HG03520 (cell line): ENCODE measurements at regions not wholly inside any gene's neighbourhood (a gene's known extent, or its start where the extent isn't known, plus 50 kb on each side); places are given as distances from the start of the nearest gene placed in this dataset.

Experiments used
- ATAC-seq: cut with Tn5 transposase; IDR thresholded peaks from one replicate; pipeline ENCODE4 v1.9.1; 2021; ENCODE audit warnings: mild to moderate bottlenecking, moderate library complexity; ENCODE audit not compliant: unreplicated experiment

- no peak for ATAC-seq
Measured at GRCh38 chr16:26189536-26189935, 497.8 kb downstream of the HS3ST4 start.

DNA sequence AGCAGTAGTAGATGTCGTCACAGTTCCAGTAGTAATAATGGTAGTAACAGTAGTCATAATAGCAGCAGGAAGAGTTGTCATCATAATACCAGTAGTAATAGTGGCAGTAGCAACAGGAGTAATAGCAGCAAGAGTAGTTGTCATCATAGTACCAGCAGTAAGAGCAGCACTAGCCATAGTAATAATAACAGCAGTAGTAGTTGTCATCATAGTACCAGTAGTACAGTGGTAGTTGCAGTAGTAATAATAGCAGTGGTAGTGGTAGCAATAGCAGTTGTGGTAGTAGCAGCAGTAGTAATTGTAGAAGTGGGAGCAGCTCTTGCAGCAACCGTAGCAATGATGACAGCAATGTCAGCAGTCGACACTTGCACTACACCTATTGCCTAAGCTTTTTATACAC is 502.8 kb downstream of the HS3ST4 start:
- no peak for ATAC-seq

DNA sequence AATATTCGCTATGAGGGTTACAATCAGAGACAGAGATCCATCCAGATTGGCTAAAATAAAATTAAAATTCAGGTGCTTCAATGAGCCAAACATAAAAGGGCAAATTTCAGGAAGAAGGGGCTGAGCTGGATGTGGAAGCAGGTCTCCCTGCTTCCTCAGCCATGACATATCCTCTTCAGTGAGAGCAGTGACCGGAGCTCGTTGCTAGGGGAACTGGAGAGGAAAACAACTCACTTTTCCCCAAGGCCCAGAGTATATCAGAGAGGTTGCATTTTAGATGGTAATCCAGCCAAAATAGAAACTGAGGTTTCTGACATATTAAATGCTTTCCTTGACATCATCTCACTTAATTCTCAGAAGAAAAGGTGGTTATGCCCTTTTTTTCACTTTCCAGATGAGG is 503.5 kb downstream of the HS3ST4 start:
- ATAC-seq, result no peak

DNA sequence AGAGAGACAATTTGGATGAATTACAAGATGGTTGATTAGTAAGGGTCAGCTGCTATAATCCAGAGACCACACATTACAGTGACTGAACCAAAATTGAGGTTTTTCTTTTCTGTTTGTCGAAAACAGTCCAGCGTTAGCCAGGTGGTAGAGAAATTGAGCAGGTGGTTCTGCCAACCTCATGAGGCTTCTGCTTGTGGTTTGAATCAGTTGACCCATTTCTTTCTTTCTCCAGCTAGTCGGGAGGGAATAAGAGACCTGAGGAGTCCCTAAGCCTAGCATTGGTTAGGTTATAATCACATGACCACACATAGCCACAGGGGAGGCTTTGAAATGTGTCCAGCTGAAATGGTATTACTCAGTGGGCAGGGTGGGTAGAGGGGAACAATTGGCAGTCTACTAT is 504.6 kb downstream of the HS3ST4 start:
- no peak for ATAC-seq

DNA sequence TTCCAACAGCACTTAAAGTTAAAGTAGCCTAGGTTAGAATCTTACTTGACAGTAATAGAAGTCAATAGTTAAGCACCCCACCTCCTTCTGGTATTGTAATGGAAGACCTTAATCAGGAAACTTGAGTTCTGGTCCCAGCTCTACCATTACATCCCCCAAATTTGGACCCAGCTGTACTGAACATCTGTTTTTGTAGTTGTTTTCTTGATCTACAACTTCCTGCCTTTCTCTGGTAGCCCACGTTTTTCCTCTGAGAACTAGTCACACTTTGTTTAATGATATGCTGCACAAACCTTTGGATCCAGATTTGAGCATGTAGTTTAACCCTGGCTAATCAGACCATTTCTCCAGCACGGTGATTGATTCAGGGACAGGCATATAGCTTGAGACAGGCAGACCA is 505.0 kb downstream of the HS3ST4 start:
- ATAC-seq, result no peak

DNA sequence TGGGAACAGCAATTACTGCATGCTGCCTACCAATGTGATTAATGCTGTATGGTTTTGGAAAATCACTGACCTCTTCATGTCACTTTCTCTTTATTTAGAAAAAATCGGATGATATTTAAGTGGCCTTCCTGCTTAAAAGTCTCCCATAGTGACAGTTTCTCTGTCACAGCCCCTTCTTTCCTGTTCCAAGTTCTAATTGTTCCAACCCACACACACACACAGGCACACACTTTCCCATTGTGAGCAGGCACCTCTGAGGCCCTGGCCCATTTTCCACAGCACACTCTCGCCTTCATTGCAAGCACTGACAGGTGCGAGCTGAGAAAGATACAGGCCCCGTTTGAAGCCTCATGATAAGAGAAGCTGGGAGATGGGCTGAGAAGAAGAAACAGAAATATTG is 505.9 kb downstream of the HS3ST4 start:
- no peak for ATAC-seq

DNA sequence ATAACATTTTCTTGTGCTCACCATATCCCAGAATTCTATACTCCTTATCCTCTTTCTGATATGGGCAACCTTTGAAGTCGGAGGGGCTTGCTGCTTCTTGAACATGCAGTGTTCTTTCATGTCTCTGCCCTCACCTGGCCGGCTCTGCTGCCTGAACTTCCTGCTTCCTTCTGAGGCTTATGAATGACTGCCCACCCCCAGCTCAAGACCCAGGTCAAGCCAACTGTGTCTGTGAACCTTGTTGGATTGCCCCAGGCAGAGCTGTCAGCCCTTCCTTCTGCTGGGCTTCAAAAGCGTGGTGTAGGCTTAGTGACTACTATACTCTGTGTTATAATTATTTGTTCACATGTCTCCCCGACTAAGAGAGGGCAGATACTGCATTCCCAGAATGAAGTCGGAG is 506.5 kb downstream of the HS3ST4 start:
- no peak for ATAC-seq

- ATAC-seq, result no peak
Measured at GRCh38 chr16:26204138-26204537, 512.4 kb downstream of the HS3ST4 start.

GRCh38 chr16:26211542-26211941 is 519.8 kb downstream of the HS3ST4 start:
- no peak for ATAC-seq

DNA sequence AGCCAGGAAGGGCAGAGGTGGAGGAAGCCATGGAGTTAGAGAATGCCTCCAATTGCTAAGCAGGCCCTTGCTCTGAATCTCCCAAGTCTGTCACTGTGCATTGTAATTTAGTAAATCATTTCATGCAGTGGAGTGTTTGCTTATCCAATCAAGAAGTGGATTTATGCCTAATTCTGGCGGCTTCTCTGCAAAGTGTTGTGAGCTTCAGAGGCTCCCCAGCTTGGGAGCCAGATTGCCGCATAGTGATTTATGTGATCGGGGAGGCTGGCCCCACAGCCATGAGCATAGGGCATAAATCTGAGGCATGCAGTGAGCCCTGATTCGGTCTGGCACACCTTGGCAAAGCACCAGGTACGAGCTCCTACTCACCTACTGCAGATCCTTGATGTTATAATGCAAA is 520.8 kb downstream of the HS3ST4 start:
- ATAC-seq, result no peak

DNA sequence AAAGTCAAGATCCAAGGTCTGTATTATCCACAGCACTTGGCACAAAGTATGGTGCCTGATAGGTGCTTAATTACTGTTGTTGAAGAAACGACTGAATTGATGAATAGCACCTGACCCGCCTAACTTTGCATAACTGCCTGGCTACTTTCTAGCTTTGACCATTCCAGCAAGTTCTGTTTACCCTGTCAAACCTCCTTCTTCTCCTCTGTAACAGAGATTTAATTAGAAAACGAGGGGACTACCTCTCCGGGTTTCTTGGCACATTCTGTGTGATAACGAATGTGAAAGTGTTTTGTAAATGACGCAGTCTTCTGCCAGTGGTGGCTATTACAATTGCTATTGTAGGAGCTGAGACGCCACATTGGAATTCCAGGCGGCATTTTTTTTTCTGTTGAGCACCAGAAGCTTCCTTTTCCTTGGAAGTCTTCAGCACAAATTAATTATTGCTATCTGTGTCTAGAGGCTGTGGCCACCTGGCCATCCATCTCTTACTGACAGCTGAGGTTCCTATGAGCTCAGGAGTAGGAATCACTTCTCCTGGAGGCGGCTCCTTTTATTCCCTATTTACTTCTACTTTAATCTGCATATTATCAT is 522.9 kb downstream of the HS3ST4 start:
- ATAC-seq, result no peak

- no peak for ATAC-seq
Measured at GRCh38 chr16:26220894-26221293, 529.1 kb downstream of the HS3ST4 start.

- ATAC-seq, result no peak
Measured at GRCh38 chr16:26231647-26232046, 539.9 kb downstream of the HS3ST4 start.

- no peak for ATAC-seq
Measured at GRCh38 chr16:26240807-26241206, 549.0 kb downstream of the HS3ST4 start.

DNA sequence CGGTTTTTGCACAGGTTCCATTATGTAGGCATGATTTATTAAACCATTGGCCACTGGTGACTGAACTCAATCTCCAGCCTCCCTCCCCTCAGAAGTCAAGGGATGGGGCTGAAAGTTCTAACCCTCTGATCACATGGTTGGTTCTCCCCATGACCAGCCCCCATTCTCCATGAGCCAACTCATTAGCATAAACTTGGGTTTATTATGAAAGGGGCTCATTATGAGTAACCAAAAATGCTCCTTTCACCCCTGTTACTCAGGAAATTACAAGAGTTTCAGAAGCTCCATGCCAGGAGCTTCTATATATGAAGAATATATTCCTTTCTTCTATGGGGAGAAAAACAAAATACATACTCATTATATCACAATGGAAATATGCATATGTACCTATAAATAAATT is 555.3 kb downstream of the HS3ST4 start:
- ATAC-seq, result no peak

DNA sequence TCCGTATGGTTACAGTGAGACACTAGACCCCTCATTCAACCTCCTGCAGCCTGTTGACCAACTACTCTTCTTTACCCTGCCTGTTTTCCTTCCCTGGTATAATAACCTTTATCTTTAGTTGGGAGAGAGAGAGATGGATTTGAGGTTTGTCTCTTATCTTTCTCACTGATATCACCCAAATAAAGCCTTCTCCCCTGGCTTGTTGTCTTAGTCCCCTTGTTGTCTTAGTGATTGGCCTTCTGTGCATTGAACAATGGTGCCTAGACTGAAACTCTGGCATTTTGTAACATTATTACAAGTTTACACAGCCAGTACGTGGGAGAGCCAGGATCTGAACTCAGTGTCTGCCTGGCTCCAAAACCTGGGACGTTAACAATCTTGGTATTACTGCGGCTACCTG is 560.8 kb downstream of the HS3ST4 start:
- no peak for ATAC-seq

DNA sequence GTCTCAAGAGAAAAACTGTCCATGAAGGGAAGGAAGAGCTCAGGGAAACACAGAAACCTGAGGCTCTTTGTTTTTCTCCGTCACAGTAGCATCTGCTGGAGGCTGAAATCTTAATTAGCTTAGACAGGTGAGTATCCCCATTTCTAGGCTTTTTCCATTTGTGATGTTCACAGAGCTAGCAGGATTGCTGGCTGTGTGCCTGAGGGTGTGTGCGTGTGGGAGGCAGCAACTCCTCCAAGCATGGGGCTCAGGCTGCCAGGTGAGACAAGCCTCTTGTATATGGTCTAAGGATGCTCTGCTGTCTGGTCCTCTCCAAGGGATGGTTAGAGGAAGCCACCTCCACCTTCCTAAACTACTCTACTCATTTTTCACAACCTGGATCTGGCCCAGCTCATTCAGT is 569.9 kb downstream of the HS3ST4 start:
- ATAC-seq, result no peak

- no peak for ATAC-seq
Measured at GRCh38 chr16:26263406-26263805, 571.6 kb downstream of the HS3ST4 start.

DNA sequence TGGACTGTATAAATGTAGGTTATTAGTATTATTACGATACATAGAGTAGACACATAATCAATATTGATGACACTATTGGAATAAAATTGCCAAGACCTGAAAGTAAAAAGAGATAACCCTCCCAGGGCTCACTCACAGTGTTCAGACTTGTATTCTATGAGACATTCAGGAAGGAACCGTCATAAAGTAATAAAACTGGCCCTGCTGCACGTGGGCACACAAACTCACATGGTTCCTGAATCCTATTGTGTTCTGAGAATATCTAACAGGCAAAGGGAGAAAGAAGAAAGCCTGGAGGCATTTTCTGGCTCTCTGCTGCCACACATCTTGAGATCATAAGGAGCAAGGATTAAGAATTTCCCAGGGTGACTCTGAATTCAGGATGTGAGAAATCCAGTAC is 575.9 kb downstream of the HS3ST4 start:
- ATAC-seq, result no peak

DNA sequence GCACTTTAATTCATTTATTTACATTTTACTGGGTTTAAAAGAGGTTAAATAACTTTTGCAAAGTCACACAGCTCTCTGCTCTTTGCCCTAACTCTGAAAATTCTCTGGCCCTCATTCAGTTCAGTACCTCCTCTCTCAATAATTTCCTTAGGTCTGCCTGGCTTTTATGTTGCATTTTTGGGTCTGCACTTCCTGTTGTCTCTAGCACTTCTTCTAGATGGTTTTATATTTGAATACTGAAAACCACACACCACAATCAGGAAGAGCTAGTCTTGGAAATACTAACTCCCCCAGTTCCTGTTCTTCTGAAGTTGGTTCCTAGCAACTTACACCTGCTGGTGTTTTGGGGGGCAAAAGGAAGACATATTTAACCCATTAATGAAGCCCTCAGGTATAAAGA is 577.9 kb downstream of the HS3ST4 start:
- ATAC-seq, result no peak

DNA sequence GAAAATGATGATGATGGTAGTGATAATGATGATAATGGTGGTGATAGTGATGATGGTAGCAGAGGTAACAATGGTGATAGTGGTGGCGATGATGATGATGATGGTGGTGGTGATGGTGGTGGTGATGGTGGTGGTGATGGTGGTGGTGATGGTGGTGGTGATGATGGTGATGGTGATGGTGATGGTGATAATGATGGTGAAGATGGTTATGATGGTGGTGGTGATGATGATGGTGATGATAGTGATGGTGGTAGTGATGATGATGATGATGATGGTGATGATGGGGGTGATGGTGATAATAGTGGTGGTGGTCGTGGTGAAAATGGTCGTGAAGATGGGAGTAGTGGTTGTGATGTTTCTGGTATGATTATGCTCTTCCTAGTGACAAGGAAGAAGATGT is 581.8 kb downstream of the HS3ST4 start:
- no peak for ATAC-seq

DNA sequence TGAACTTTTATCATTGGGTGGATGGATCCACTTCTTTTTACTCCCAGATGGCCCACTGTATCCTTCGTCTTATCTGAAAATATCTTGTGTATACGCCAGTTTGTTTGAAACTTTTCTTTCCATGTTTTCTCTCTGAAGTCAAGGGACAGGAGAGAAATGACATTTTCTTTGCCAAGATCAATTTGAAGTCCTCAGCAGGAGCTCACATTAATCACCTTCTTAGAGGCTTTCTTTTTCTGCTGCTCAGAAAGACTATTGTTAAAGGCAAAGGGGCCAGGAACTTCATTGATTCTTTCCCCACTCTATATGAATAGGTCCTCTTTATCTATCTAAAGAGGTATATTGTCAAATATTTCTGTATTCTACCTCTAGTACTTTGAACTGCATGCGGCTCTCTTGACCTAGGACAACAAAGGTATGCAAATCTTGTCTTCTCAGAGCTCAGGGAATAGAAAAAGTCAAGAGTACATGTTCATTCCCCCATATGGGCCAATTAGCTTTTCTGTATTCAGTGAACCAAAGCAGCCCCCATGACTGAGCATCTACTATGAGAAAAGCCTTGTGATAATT is 583.3 kb downstream of the HS3ST4 start:
- no peak for ATAC-seq

DNA sequence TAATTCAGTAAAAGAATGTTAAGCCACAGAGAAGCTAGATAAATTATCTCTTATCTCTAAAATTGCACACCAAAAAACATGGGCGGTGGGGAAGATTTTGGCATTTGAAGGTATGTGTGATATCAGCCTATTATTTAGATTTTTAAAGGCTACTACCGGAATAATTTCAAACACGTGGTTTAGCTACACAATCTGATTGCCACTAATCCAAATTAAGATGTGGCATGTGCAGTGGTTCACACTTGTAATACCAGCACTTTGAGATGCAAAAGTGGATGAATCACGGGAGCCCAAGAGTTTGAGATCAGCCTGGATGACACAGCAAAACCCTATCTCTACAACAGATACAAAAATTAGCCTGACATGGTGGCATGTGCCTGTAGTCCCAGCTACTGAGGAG is 584.5 kb downstream of the HS3ST4 start:
- ATAC-seq, result no peak
